Lung (tissue), 11 donors: ENCODE measurements at regions not wholly inside any gene's neighbourhood (a gene's known extent, or its start where the extent isn't known, plus 50 kb on each side); places are given as distances from the start of the nearest gene placed in this dataset.

Source experiments
- ATAC-seq: fragments of 200-7000 bp; cut with Tn5 transposase; one replicate; pipeline ENCODE4 v1.9.1; 2020; ENCODE audit warnings: moderate number of reproducible peaks; ENCODE audit not compliant: insufficient read depth, low FRiP score
- DNase-seq, 3 donors: peaks; one replicate each; pipeline ENCODE4 v3.0.0-alpha.2; 2013 to 2017
- H3K27ac ChIP-seq, 2 donors: one replicate each; pipeline ENCODE4 v1.5.1; 2013; ENCODE audit warnings: mild to moderate bottlenecking in 2 of 2, moderate library complexity in 2 of 2, control low read depth in 1 of 2, inconsistent platforms in 1 of 2, low read depth in 1 of 2, low read length in 1 of 2
- H3K27me3 ChIP-seq, 3 donors: one replicate each; pipeline ENCODE4 v1.5.1; 2013; ENCODE audit warnings: low read length in 2 of 3; ENCODE audit not compliant: control insufficient read depth in 3 of 3, insufficient read depth in 3 of 3
- H3K36me3 ChIP-seq, 4 donors: one replicate each; pipeline ENCODE4 v1.5.1; 2013; ENCODE audit warnings: low read length in 4 of 4, mild to moderate bottlenecking in 1 of 4, moderate library complexity in 1 of 4; ENCODE audit not compliant: control insufficient read depth in 4 of 4, insufficient read depth in 4 of 4
- H3K4me1 ChIP-seq, 5 donors: one replicate each; pipeline ENCODE4 v1.5.1; 2013; ENCODE audit warnings: low read length in 5 of 5, mild to moderate bottlenecking in 2 of 5, moderate library complexity in 1 of 5; ENCODE audit not compliant: control insufficient read depth in 5 of 5, insufficient read depth in 5 of 5
- H3K4me3 ChIP-seq: one replicate; pipeline ENCODE4 v1.5.1; 2013; ENCODE audit warnings: mild to moderate bottlenecking, control low read depth, moderate library complexity
- H3K9ac ChIP-seq, 2 donors: one replicate each; pipeline ENCODE4 v1.5.1; 2013; ENCODE audit warnings: low read length in 2 of 2, control low read depth in 1 of 2; ENCODE audit not compliant: insufficient read depth in 1 of 2
- H3K9me3 ChIP-seq, 4 donors: one replicate each; pipeline ENCODE4 v1.5.1; 2013; ENCODE audit warnings: low read length in 3 of 4, mild to moderate bottlenecking in 1 of 4, moderate library complexity in 1 of 4; ENCODE audit not compliant: control insufficient read depth in 4 of 4, insufficient read depth in 3 of 4
- WGBS, 2 donors: extraction: QIAGEN DNeasy Blood & Tissue Kit; methylation state at CpG; one replicate each; pipeline ENCODE4 v1.1.7; 2013; 5-methylcytosine and 5-hydroxymethylcytosine counted together
- TF ChIP-seq, protein P1 (sequence below): IDR thresholded peaks from 2 replicates; pipeline ENCODE4 v1.5.1; 2012; ENCODE audit warnings: mild to moderate bottlenecking; ENCODE audit errors: control extremely low read depth, extremely low read depth
- donor health status: control.
- donor health status: control.
- donor health status: Bipolar disorder and iron deficiency.
- donor health status: healthy.
- donor health status: DM: yes; HTN: yes; CAD: no.

DNA sequence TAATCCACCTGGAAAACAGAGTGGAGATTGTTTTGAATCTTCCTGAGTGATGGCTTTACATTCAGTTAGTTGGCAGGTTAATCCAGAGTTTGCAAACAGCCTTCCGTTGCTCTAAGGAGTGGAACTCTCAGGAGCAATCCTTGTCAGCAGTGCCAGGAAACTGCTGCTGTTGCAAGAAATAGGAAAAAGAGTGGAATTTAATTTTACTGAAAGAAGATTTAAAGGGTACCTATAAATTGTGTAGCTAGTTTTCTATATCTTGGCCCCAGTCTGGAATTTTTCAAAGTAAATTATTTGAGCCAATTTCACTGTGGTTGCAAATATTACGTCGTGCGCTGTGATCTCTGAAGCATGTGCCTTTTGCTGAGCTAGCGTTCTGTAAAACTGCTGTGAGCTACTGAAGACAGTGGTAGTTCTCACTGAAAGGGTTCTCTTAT, 55.5 kb upstream of the SLC5A12 start:
- no peaks in the 10 kb centered on the region for H3K9me3 ChIP-seq
- no peaks in the 10 kb centered on the region for H3K4me1 ChIP-seq
- H3K27me3 ChIP-seq, result no peaks in the 10 kb centered on the region
- WGBS, 2 donors, result 70 to 72% methylated on average over 5 of the region's 5 CpGs
- TF ChIP-seq, protein P1, sequence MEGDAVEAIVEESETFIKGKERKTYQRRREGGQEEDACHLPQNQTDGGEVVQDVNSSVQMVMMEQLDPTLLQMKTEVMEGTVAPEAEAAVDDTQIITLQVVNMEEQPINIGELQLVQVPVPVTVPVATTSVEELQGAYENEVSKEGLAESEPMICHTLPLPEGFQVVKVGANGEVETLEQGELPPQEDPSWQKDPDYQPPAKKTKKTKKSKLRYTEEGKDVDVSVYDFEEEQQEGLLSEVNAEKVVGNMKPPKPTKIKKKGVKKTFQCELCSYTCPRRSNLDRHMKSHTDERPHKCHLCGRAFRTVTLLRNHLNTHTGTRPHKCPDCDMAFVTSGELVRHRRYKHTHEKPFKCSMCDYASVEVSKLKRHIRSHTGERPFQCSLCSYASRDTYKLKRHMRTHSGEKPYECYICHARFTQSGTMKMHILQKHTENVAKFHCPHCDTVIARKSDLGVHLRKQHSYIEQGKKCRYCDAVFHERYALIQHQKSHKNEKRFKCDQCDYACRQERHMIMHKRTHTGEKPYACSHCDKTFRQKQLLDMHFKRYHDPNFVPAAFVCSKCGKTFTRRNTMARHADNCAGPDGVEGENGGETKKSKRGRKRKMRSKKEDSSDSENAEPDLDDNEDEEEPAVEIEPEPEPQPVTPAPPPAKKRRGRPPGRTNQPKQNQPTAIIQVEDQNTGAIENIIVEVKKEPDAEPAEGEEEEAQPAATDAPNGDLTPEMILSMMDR, result no peak
- DNase-seq, result peak; percentile 14 to 64 (median 50)
- H3K36me3 ChIP-seq, result no peaks in the 10 kb centered on the region
- no peak overlapping the region for H3K27ac ChIP-seq
- H3K9ac ChIP-seq, result no peak overlapping the region
- H3K4me3 ChIP-seq, result no peak overlapping the region
- ATAC-seq, result no peak

DNA sequence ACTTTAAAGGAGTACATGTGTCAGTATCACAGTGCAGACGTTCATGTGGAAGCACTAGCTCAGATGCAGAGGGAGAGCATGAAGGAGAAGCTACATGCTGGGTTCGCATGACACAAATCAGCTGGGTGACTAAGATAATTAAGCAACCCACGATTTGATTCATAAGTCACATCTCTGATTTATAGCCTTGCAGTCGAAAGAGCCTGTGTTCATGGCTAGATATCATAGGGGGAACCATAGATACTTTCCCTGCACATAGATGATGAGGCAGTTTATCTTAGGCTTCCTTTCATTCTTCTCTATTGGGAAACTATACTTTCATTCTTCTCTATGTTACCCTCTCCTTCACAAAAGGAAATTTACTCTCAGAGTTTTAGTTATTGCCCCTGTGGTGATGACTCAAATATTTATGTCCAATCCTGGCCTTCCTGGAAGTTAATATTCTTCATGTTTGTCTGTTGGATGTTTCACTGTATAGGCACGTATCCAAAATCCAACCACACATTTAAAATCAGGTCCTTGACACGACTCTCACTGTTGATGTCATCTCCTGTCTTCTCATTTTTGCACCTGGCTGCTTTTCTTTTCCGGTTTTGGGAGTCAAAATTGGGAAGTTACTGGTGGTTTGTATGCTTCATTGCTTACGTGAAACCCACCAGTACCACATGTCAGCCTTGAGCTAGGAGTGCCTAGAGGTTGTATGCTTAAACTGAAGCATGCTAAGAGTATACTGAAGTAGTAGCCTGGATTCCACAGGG, 56.3 kb upstream of the SLC5A12 start:
- H3K36me3 ChIP-seq, result no peaks in the 10 kb centered on the region
- TF ChIP-seq, protein P1, result no peak
- H3K9ac ChIP-seq, result no peak overlapping the region
- no peak overlapping the region for H3K27ac ChIP-seq
- ATAC-seq, result no peak
- DNase-seq, result no peak
- H3K27me3 ChIP-seq, result no peaks in the 10 kb centered on the region
- no peaks in the 10 kb centered on the region for H3K9me3 ChIP-seq
- WGBS, 2 donors, result 61 to 70% methylated on average over 8 of the region's 8 CpGs
- H3K4me1 ChIP-seq, result no peaks in the 10 kb centered on the region
- H3K4me3 ChIP-seq, result no peak overlapping the region

DNA sequence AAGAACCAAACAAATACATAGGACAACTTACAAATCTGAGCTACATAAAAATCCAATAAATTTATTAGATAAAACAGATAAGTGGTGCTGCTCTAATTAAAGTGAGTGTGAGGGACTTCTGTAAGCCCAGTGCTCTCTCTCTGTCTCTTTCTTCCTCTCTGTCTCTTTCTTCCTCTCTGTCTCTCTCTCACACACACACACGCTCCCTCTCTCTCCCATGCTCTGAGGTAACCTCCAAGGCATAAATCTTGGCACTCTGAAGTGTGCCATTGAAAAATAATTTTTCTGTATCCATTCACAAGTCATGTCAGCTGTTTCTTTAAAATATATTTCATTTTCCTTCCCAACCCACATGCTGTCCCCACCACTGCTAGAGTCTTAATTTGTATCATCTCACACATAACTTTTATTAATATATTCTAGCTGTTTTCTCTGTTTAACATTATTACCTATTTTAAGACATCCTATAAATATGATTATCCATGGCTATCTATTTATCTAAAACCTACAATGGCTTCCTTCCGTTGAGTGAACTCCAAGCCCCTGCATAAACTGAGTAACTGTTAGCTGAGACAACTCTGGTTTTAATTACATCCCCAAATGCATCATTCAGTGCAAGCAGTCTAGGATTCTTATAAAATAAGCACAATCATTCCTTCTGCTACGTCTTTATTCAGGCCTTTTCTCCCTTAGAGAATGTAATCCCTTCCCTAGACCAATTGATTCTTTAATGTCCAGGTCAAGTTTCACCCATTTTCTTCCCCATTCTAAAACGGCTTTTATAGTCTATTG, 57.4 kb upstream of the SLC5A12 start:
- Histone ChIP-seq H3K4me3 (no peak overlapping the region), H3K27me3 (no peaks in the 10 kb centered on the region), H3K4me1 (no peaks in the 10 kb centered on the region), H3K27ac (no peak overlapping the region), H3K36me3 (no peaks in the 10 kb centered on the region), H3K9ac (no peak overlapping the region), H3K9me3 (peaks cover 0 to 4% (median 0%) of the 10 kb centered on the region in 4 donors)
- 76 to 78% methylated on average over 4 of the region's 4 CpGs for WGBS, 2 donors
- ATAC-seq (no peak), DNase-seq (no peak)
- TF ChIP-seq, protein P1, result no peak
